ENCODE measurements at regions not wholly inside any gene's neighbourhood (a gene's known extent, or its start where the extent isn't known, plus 50 kb on each side); places are given as distances from the start of the nearest gene placed in this dataset.

- H3K4me2 ChIP-seq (ENCODE audit: low read length), result no peak overlapping the region
- no peaks in the 10 kb centered on the region for H3K4me1 ChIP-seq (ENCODE audit: control insufficient read depth in 1 of 2, insufficient read depth in 2 of 2, low read length in 2 of 2)
- H2AFZ ChIP-seq (ENCODE audit: low read depth, low read length, poor library complexity, severe bottlenecking), result no peak overlapping the region
- TF ChIP-seq ZNF274 (IDR thresholded peaks at IDR 0.05; ENCODE audit: low read depth, low read length), result no peak
- no peak for TF ChIP-seq SRF (IDR thresholded peaks at IDR 0.05; ENCODE audit: low read depth)
- no peak for TF ChIP-seq EGR1 (IDR thresholded peaks at IDR 0.05; ENCODE audit: low read depth)
- TF ChIP-seq SIN3A (IDR thresholded peaks at IDR 0.05; ENCODE audit: low read depth), result no peak
- no peak for TF ChIP-seq POLR2AphosphoS5 (IDR thresholded peaks at IDR 0.05; ENCODE audit: low read depth, low read length)
- no peak for TF ChIP-seq ATF3 (IDR thresholded peaks at IDR 0.05)
- TF ChIP-seq CEBPB (IDR thresholded peaks at IDR 0.05; ENCODE audit: low read depth), result no peak
- TF ChIP-seq TCF7L2 (IDR thresholded peaks at IDR 0.05; ENCODE audit: borderline replicate concordance, extremely low read depth, insufficient read depth, insufficient read length), result no peak
- no peak for TF ChIP-seq EZH2 (IDR thresholded peaks at IDR 0.05)
- TF ChIP-seq CBX3 (IDR thresholded peaks at IDR 0.05; ENCODE audit: low read depth), result no peak
- TF ChIP-seq ELF1 (IDR thresholded peaks at IDR 0.05; ENCODE audit: borderline replicate concordance, low read depth), result no peak
- TF ChIP-seq RAD21 (IDR thresholded peaks at IDR 0.05; ENCODE audit: low read depth), result no peak
- TF ChIP-seq ZFX (IDR thresholded peaks at IDR 0.05), result no peak
- no peak for TF ChIP-seq FOSL1 (IDR thresholded peaks at IDR 0.05; ENCODE audit: low read depth)
- no peak for TF ChIP-seq SP1 (IDR thresholded peaks at IDR 0.05; ENCODE audit: low read depth)
- no peak for TF ChIP-seq YY1 (IDR thresholded peaks at IDR 0.05; ENCODE audit: extremely low read depth, insufficient replicate concordance, low read depth, low read length)
- no peak for TF ChIP-seq JUND (IDR thresholded peaks at IDR 0.05)
- no peak for TF ChIP-seq EZH2phosphoT487 (IDR thresholded peaks at IDR 0.05; ENCODE audit: borderline replicate concordance)
- TF ChIP-seq MAX (IDR thresholded peaks at IDR 0.05), result no peak
- no peak for TF ChIP-seq REST (IDR thresholded peaks at IDR 0.05; ENCODE audit: low read depth)
- POLR2A ChIA-PET, result no interaction called here
- ATAC-seq, result no peak
- no peak overlapping the region for H3K9ac ChIP-seq (ENCODE audit: low read length)
- H3K9me2 ChIP-seq (ENCODE audit: insufficient read depth), result no peaks in the 10 kb centered on the region
- no peaks in the 10 kb centered on the region for H4K20me1 ChIP-seq (ENCODE audit: insufficient read depth)
- CTCF ChIA-PET, result no interaction called here
- no peaks in the 10 kb centered on the region for H3K36me3 ChIP-seq (ENCODE audit: control insufficient read depth in 1 of 2, insufficient read depth in 2 of 2, low read length in 2 of 2)
- H3K9me3 ChIP-seq (ENCODE audit: control insufficient read depth in 1 of 2, insufficient read depth in 1 of 2, low read depth in 1 of 2, low read length in 2 of 2), result no peaks in the 10 kb centered on the region; a peak in 2 of 4 replicates
- no TSS peak for BruUV-seq (replicated peaks)
- intact Hi-C loops (cut with micrococcal nuclease), result no loop called here
- no peaks in the 10 kb centered on the region for H3K27me3 ChIP-seq (ENCODE audit: insufficient read depth, low read length)
- no peak overlapping the region for H3K27ac ChIP-seq (ENCODE audit: low read depth, low read length)
- no peak overlapping the region for H3K4me3 ChIP-seq (replicated peaks in 1 of 2; ENCODE audit: low read depth in 1 of 2, low read length in 2 of 2)
- no peak for DNase-seq (ENCODE audit: low read depth, low spot score)
- no peaks in the 10 kb centered on the region for H3K79me2 ChIP-seq (ENCODE audit: insufficient read depth, low read length)
- RAD21 ChIA-PET (ENCODE audit: low non-redundant PET in 1 of 2, low total read pairs in 2 of 2, uncharacterized antibody in 2 of 2, unreplicated experiment in 2 of 2), result no interaction called here
Measured at GRCh38 chr16:5907544-5907943, 809.9 kb upstream of the EEF2KMT start.
